Choroid plexus epithelial cell (primary cell): ENCODE measurements at regions not wholly inside any gene's neighbourhood (a gene's known extent, or its start where the extent isn't known, plus 50 kb on each side); places are given as distances from the start of the nearest gene placed in this dataset.

Source experiments
- DNase-seq: peaks from one replicate; pipeline ENCODE4 v3.0.0-alpha.2; 2010; ENCODE audit warnings: low read depth
- H3K4me3 ChIP-seq: 2 replicates; pipeline ENCODE4 v1.5.1; 2011; ENCODE audit warnings: low read depth, mild to moderate bottlenecking, control low read depth, low read length, moderate library complexity
- CTCF ChIP-seq: conservative IDR thresholded peaks from 2 replicates; pipeline ENCODE4 v1.5.1; 2011; ENCODE audit warnings: low read depth, mild to moderate bottlenecking, control low read depth, inconsistent platforms, low read length, moderate library complexity

GRCh38 chr4:181168011-181168805, 1075.0 kb upstream of the TENM3 start:
- no peak overlapping the region for H3K4me3 ChIP-seq
- DNase-seq: no peak
- TF ChIP-seq CTCF: no peak

- TF ChIP-seq CTCF: no peak
- no peak overlapping the region for H3K4me3 ChIP-seq
- no peak for DNase-seq
Observed at GRCh38 chr4:181173046-181173445, 1070.2 kb upstream of the TENM3 start.

- peak; percentile 24 for DNase-seq
- H3K4me3 ChIP-seq: no peak overlapping the region
- no peak for TF ChIP-seq CTCF
Observed at GRCh38 chr4:181176306-181176705, 1066.9 kb upstream of the TENM3 start.

- TF ChIP-seq CTCF: no peak
- DNase-seq: no peak
- H3K4me3 ChIP-seq: no peak overlapping the region
Observed at GRCh38 chr4:181181331-181181730, 1061.9 kb upstream of the TENM3 start.

- DNase-seq: no peak
- no peak for TF ChIP-seq CTCF
- H3K4me3 ChIP-seq: no peak overlapping the region
Observed at GRCh38 chr4:181189751-181190150, 1053.5 kb upstream of the TENM3 start.

- H3K4me3 ChIP-seq: no peak overlapping the region
- DNase-seq: peak; percentile 18
- TF ChIP-seq CTCF: no peak
Observed at GRCh38 chr4:181193131-181193930, 1049.9 kb upstream of the TENM3 start.
